Femur (tissue), 1 donor: ENCODE measurements at regions not wholly inside any gene's neighbourhood (a gene's known extent, or its start where the extent isn't known, plus 50 kb on each side); places are given as distances from the start of the nearest gene placed in this dataset.
"Not testable (repeated sequence)": the region's sequence is repeated elsewhere in the genome, so short reads cannot be mapped to it uniquely, and the experiment has no call there.

Experiments
- DNase-seq: peaks from one replicate; pipeline ENCODE4 v3.0.0-alpha.2; 2017

- no peak for DNase-seq
Measured at GRCh38 chr14:97777622-97778355, 980.6 kb downstream of the VRK1 start.

GRCh38 chr14:97779140-97779539 lies 982.0 kb downstream of the VRK1 start:
- DNase-seq: no peak

- DNase-seq: no peak
Measured at GRCh38 chr14:97780804-97781203, 983.6 kb downstream of the VRK1 start.

- no peak for DNase-seq
Measured at GRCh38 chr14:97781961-97782360, 984.8 kb downstream of the VRK1 start.

GRCh38 chr14:97782871-97783414 lies 985.8 kb downstream of the VRK1 start:
- DNase-seq: no peak

- DNase-seq: no peak
Measured at GRCh38 chr14:97785495-97785894, 988.3 kb downstream of the VRK1 start.

GRCh38 chr14:97788364-97788763 lies 991.2 kb downstream of the VRK1 start:
- no peak for DNase-seq

GRCh38 chr14:97788846-97789526 lies 991.8 kb downstream of the VRK1 start:
- no peak for DNase-seq

- no peak for DNase-seq
Measured at GRCh38 chr14:97791072-97791471, 993.9 kb downstream of the VRK1 start.

- DNase-seq: no peak
Measured at GRCh38 chr14:97791906-97792305, 994.7 kb downstream of the VRK1 start.

- DNase-seq: no peak
Measured at GRCh38 chr14:97796511-97796910, 999.3 kb downstream of the VRK1 start.

GRCh38 chr14:97798176-97798575 lies 1001.0 kb downstream of the VRK1 start:
- no peak for DNase-seq

GRCh38 chr14:97802430-97803373 lies 1005.5 kb downstream of the VRK1 start:
- DNase-seq: no peak

- no peak for DNase-seq
Measured at GRCh38 chr14:97804056-97804455, 1006.9 kb downstream of the VRK1 start.

GRCh38 chr14:97806891-97807290 lies 1009.7 kb downstream of the VRK1 start:
- no peak for DNase-seq

- not testable (repeated sequence) for DNase-seq
Measured at GRCh38 chr14:97808541-97808940, 1011.4 kb downstream of the VRK1 start.

- DNase-seq: no peak
Measured at GRCh38 chr14:97813556-97813955, 1016.4 kb downstream of the VRK1 start.

GRCh38 chr14:97820781-97821180 lies 1023.6 kb downstream of the VRK1 start:
- DNase-seq: no peak

GRCh38 chr14:97824218-97824617 lies 1027.0 kb downstream of the VRK1 start:
- DNase-seq: no peak

- no peak for DNase-seq
Measured at GRCh38 chr14:97827746-97828145, 1030.6 kb downstream of the VRK1 start.

GRCh38 chr14:97832776-97833175 lies 1035.6 kb downstream of the VRK1 start:
- DNase-seq: no peak

- DNase-seq: no peak
Measured at GRCh38 chr14:97838986-97839385, 1041.8 kb downstream of the VRK1 start.

GRCh38 chr14:97840159-97840558 lies 1043.0 kb downstream of the VRK1 start:
- no peak for DNase-seq
